T-helper 9 cell (primary cell): ENCODE measurements at regions not wholly inside any gene's neighbourhood (a gene's known extent, or its start where the extent isn't known, plus 50 kb on each side); places are given as distances from the start of the nearest gene placed in this dataset.
"Not testable (repeated sequence)": the region's sequence is repeated elsewhere in the genome, so short reads cannot be mapped to it uniquely, and the experiment has no call there.

Experiments used
- DNase-seq: peaks from one replicate; pipeline ENCODE4 v3.0.0-alpha.2; 2020

- no peak for DNase-seq
These were observed 465.3 kb upstream of the ALCAM start for GRCh38 chr3:104901396-104901795.

- no peak for DNase-seq
These were observed 463.6 kb upstream of the ALCAM start for GRCh38 chr3:104903064-104903463.

GRCh38 chr3:104906001-104906639 lies 460.6 kb upstream of the ALCAM start:
- DNase-seq = no peak

- no peak for DNase-seq
These were observed 459.2 kb upstream of the ALCAM start for GRCh38 chr3:104907507-104907906.

GRCh38 chr3:104908761-104909160 lies 457.9 kb upstream of the ALCAM start:
- DNase-seq = no peak

- DNase-seq = no peak
These were observed 457.5 kb upstream of the ALCAM start for GRCh38 chr3:104909198-104909597.

- no peak for DNase-seq
These were observed 457.0 kb upstream of the ALCAM start for GRCh38 chr3:104909721-104910120.

GRCh38 chr3:104911376-104911775 lies 455.3 kb upstream of the ALCAM start:
- DNase-seq = no peak

GRCh38 chr3:104916971-104917370 lies 449.7 kb upstream of the ALCAM start:
- no peak for DNase-seq

GRCh38 chr3:104920512-104920911 lies 446.2 kb upstream of the ALCAM start:
- no peak for DNase-seq

GRCh38 chr3:104933972-104934371 lies 432.7 kb upstream of the ALCAM start:
- DNase-seq = no peak

- DNase-seq = no peak
These were observed 431.1 kb upstream of the ALCAM start for GRCh38 chr3:104935613-104936012.

- DNase-seq = no peak
These were observed 427.5 kb upstream of the ALCAM start for GRCh38 chr3:104939196-104939595.

GRCh38 chr3:104941785-104942184 lies 424.9 kb upstream of the ALCAM start:
- no peak for DNase-seq

GRCh38 chr3:104943974-104944373 lies 422.7 kb upstream of the ALCAM start:
- no peak for DNase-seq

- DNase-seq = no peak
These were observed 418.8 kb upstream of the ALCAM start for GRCh38 chr3:104947943-104948342.

- DNase-seq = not testable (repeated sequence)
These were observed 416.9 kb upstream of the ALCAM start for GRCh38 chr3:104949810-104950209.

GRCh38 chr3:104951426-104951825 lies 415.3 kb upstream of the ALCAM start:
- DNase-seq = no peak

- DNase-seq = no peak
These were observed 414.4 kb upstream of the ALCAM start for GRCh38 chr3:104952146-104952972.

- DNase-seq = no peak
These were observed 409.9 kb upstream of the ALCAM start for GRCh38 chr3:104956620-104957345.

GRCh38 chr3:104960579-104960978 lies 406.1 kb upstream of the ALCAM start:
- DNase-seq = no peak

GRCh38 chr3:104961851-104962250 lies 404.9 kb upstream of the ALCAM start:
- no peak for DNase-seq

- DNase-seq = no peak
These were observed 392.4 kb upstream of the ALCAM start for GRCh38 chr3:104974316-104974715.

- no peak for DNase-seq
These were observed 389.0 kb upstream of the ALCAM start for GRCh38 chr3:104977719-104978118.
